OCI-LY7 (cell line): ENCODE measurements at regions not wholly inside any gene's neighbourhood (a gene's known extent, or its start where the extent isn't known, plus 50 kb on each side); places are given as distances from the start of the nearest gene placed in this dataset.

ENCODE experiments used
- EZH2phosphoT487 ChIP-seq: fragments of 200-600 bp; sonication (generic); IDR thresholded peaks from 2 replicates; pipeline ENCODE4 v1.6.1; 2018; ENCODE audit warnings: low read depth, borderline replicate concordance, mild to moderate bottlenecking, mixed run types, antibody characterized with exemption, low read length, moderate library complexity, mixed read lengths
- TF ChIP-seq, protein P1 (sequence below): fragments of 200-600 bp; sonication (generic); conservative IDR thresholded peaks from 2 replicates; pipeline ENCODE4 v1.5.1; 2014; ENCODE audit warnings: mild to moderate bottlenecking, antibody characterized with exemption, low read length, moderate library complexity, mixed read lengths

- TF ChIP-seq, protein P1, sequence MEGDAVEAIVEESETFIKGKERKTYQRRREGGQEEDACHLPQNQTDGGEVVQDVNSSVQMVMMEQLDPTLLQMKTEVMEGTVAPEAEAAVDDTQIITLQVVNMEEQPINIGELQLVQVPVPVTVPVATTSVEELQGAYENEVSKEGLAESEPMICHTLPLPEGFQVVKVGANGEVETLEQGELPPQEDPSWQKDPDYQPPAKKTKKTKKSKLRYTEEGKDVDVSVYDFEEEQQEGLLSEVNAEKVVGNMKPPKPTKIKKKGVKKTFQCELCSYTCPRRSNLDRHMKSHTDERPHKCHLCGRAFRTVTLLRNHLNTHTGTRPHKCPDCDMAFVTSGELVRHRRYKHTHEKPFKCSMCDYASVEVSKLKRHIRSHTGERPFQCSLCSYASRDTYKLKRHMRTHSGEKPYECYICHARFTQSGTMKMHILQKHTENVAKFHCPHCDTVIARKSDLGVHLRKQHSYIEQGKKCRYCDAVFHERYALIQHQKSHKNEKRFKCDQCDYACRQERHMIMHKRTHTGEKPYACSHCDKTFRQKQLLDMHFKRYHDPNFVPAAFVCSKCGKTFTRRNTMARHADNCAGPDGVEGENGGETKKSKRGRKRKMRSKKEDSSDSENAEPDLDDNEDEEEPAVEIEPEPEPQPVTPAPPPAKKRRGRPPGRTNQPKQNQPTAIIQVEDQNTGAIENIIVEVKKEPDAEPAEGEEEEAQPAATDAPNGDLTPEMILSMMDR = no peak
- TF ChIP-seq EZH2phosphoT487 = no peak
Measured at GRCh38 chr3:14323401-14324223, 78.8 kb upstream of the SLC6A6 start.
